K562 (cell line): ENCODE measurements at regions not wholly inside any gene's neighbourhood (a gene's known extent, or its start where the extent isn't known, plus 50 kb on each side); places are given as distances from the start of the nearest gene placed in this dataset.

ENCODE experiments used
- ATAC-seq: fragments of 200-7000 bp; cut with Tn5 transposase; 3 replicates; pipeline ENCODE4 v1.9.1; 2020; ENCODE audit warnings: moderate library complexity
- BruUV-seq: library from RNA; stranded (reverse); fragments of 400-500 nt; replicated peaks from 2 replicates; lab custom pipeline; 2021; lab: Mats Ljungman, UMichigan
- CTCF ChIA-PET: fragments of 300-600 bp; formaldehyde crosslinking; extraction: SDS; loops from one replicate; lab custom pipeline; 2021; ENCODE audit warnings: low intra/inter-chr PET ratio; lab: Yijun Ruan, JAX
- POLR2A ChIA-PET: fragments of 300-600, 350-650 bp; sonication (Branson Sonifier 250); formaldehyde crosslinking; extraction: SDS; loops from one replicate; lab custom pipeline; 2021; ENCODE audit warnings: antibody characterized with exemption, inconsistent platforms; lab: Yijun Ruan, JAX
- DNase-seq, 4 experiments: peaks; one replicate each; pipeline versions ENCODE4 v3.0.0 to v3.0.0-alpha.2; 2011 to 2018; ENCODE audit warnings: low spot score in 3 of 4, mixed read lengths in 3 of 4; ENCODE audit errors: extremely low read depth in 1 of 4
- FAIRE-seq: peaks from 2 replicates; lab custom pipeline; 2011; peaks lifted over from hg19 to GRCh38; lab: Jason Lieb, UNC
- H2AFZ ChIP-seq: 2 replicates; pipeline ENCODE4 v1.6.0; 2011; ENCODE audit warnings: low read depth, low read length, control low read depth, inconsistent platforms
- H3K27ac ChIP-seq: fragments of 200-600 bp; 3 replicates; pipeline ENCODE4 v1.8.0; 2011; ENCODE audit warnings: low read depth, mild to moderate bottlenecking, control low read depth, inconsistent platforms, low read length, moderate library complexity, mixed read lengths; ENCODE audit errors: extremely low read depth
- H3K27me3 ChIP-seq, 2 experiments: fragments of 300-600 bp in 1 of 2; 2 replicates in 1 of 2; 3 replicates in 1 of 2; pipeline versions ENCODE4 v1.6.0 to v1.8.0; 2011; ENCODE audit warnings: inconsistent platforms in 2 of 2, low read length in 2 of 2, mild to moderate bottlenecking in 1 of 2, mixed read lengths in 1 of 2, moderate library complexity in 1 of 2; ENCODE audit not compliant: control insufficient read depth in 2 of 2, insufficient read depth in 2 of 2
- H3K36me3 ChIP-seq: fragments of 300-600 bp; 3 replicates; pipeline ENCODE4 v1.8.0; 2011; ENCODE audit warnings: mild to moderate bottlenecking, low read length, inconsistent platforms; ENCODE audit not compliant: control insufficient read depth, insufficient read depth
- H3K4me1 ChIP-seq, 2 experiments: fragments of 200-600 bp in 1 of 2; replicated peaks in 1 of 2; 2 replicates in 1 of 2; 3 replicates in 1 of 2; pipeline versions ENCODE4 v1.5.1 to v1.8.0; 2011; ENCODE audit warnings: inconsistent platforms in 2 of 2, low read length in 2 of 2, mild to moderate bottlenecking in 1 of 2, mixed read lengths in 1 of 2, moderate library complexity in 1 of 2; ENCODE audit not compliant: control insufficient read depth in 2 of 2, insufficient read depth in 2 of 2
- H3K4me2 ChIP-seq: 2 replicates; pipeline ENCODE4 v1.6.1; 2011; ENCODE audit warnings: low read length, control low read depth, inconsistent platforms, mixed read lengths; ENCODE audit not compliant: insufficient read depth
- H3K4me3 ChIP-seq: fragments of 200-600 bp; sonication (generic), shearing (Covaris generic); 2 replicates; pipeline ENCODE4 v1.5.1; 2016; ENCODE audit warnings: control low read depth, inconsistent platforms
- H3K79me2 ChIP-seq: fragments of 200-600 bp; 3 replicates; pipeline ENCODE4 v1.8.0; 2011; ENCODE audit warnings: low read length, inconsistent platforms; ENCODE audit not compliant: control insufficient read depth, insufficient read depth
- H3K9ac ChIP-seq, 2 experiments: 2 replicates each; pipeline versions ENCODE4 v1.6.0 to v1.6.1; 2011; ENCODE audit warnings: low read depth in 2 of 2, low read length in 2 of 2, control low read depth in 1 of 2, inconsistent platforms in 1 of 2, mild to moderate bottlenecking in 1 of 2, mixed read lengths in 1 of 2; ENCODE audit not compliant: insufficient read depth in 1 of 2
- H3K9me1 ChIP-seq: one replicate; pipeline ENCODE4 v1.6.0; 2011; ENCODE audit warnings: inconsistent platforms, mild to moderate bottlenecking, low read length, moderate library complexity; ENCODE audit not compliant: control insufficient read depth, insufficient read depth
- H3K9me3 ChIP-seq: replicated peaks from 2 replicates; pipeline ENCODE4 v1.5.1; 2011; ENCODE audit warnings: low read depth, low read length, inconsistent platforms; ENCODE audit not compliant: control insufficient read depth, insufficient read depth
- H4K20me1 ChIP-seq: replicated peaks from 2 replicates; pipeline ENCODE4 v1.6.1; 2011; ENCODE audit warnings: low read length, inconsistent platforms, mixed read lengths; ENCODE audit not compliant: control insufficient read depth, insufficient read depth
- ARID1B ChIP-seq: fragments of 450-650 bp; IDR thresholded peaks from 2 replicates; pipeline ENCODE4 v1.6.1; 2016; ENCODE audit warnings: antibody characterized with exemption, mild to moderate bottlenecking, inconsistent platforms
- CBFA2T2 ChIP-seq: fragments of 450-650 bp; conservative IDR thresholded peaks from 2 replicates; pipeline ENCODE4 v1.6.1; 2017; ENCODE audit warnings: mild to moderate bottlenecking
- CCAR2 ChIP-seq: fragments of 200-400 bp; formaldehyde crosslinking; IDR thresholded peaks from 2 replicates; pipeline ENCODE4 v1.6.1; 2017; ENCODE audit warnings: mild to moderate bottlenecking, low read depth, low read length
- HDAC3 ChIP-seq: fragments of 450-650 bp; IDR thresholded peaks from 2 replicates; pipeline ENCODE4 v1.6.1; 2018; ENCODE audit warnings: borderline replicate concordance, mild to moderate bottlenecking, moderate library complexity; ENCODE audit not compliant: partially characterized antibody
- MBD2 ChIP-seq: sonication (generic); IDR thresholded peaks from 2 replicates; pipeline ENCODE4 v1.6.1; 2016; ENCODE audit warnings: low read depth, borderline replicate concordance
- MEF2D ChIP-seq: conservative IDR thresholded peaks from 2 replicates; pipeline ENCODE4 v1.6.1; 2016; ENCODE audit warnings: low read depth, missing genetic modification characterization, missing compliant biosample characterization
- NEUROD1 ChIP-seq: fragments of 150-350 bp; IDR thresholded peaks from 2 replicates; pipeline ENCODE4 v1.6.1; 2014; ENCODE audit warnings: borderline replicate concordance, low read length, low read depth; ENCODE audit not compliant: partially characterized antibody
- PRPF4 ChIP-seq: fragments of 200-400 bp; formaldehyde crosslinking; IDR thresholded peaks from one replicate; pipeline ENCODE4 v1.6.1; 2017; ENCODE audit warnings: low read length, low read depth, mild to moderate bottlenecking; ENCODE audit not compliant: insufficient read depth, poor library complexity, severe bottlenecking
- ZFP36 ChIP-seq: fragments of 150-350 bp; IDR thresholded peaks from 2 replicates; pipeline ENCODE4 v1.6.1; 2018; ENCODE audit warnings: low read length, low read depth; ENCODE audit not compliant: partially characterized antibody
- ZKSCAN3 ChIP-seq: fragments of 250-450 bp; sonication (Bioruptor Pico); IDR thresholded peaks from 2 replicates; pipeline ENCODE4 v1.4.0; 2020
- ZNF263 ChIP-seq: sonication (generic); formaldehyde crosslinking; IDR thresholded peaks from 2 replicates; pipeline ENCODE4 v1.8.0; 2022; ENCODE audit warnings: mild to moderate bottlenecking, missing genetic modification reagents, borderline replicate concordance
- WGBS: fragments of 100-300 bp; shearing (Covaris generic); methylation state at CpG from one replicate; pipeline ENCODE4 v1.1.6; 2016; ENCODE audit warnings: low coverage, mixed read lengths; ENCODE audit not compliant: insufficient coverage; ENCODE audit errors: missing lambda C conversion rate; 5-methylcytosine and 5-hydroxymethylcytosine counted together
- in situ Hi-C: fragments of 300-500 bp; cut with MboI; formaldehyde crosslinking; loops from 4 replicates; pipeline ENCODE4 v1.15.0; 2018; ENCODE audit warnings: inconsistent platforms, mixed read lengths
- intact Hi-C: fragments of 100-400 bp; cut with micrococcal nuclease; formaldehyde crosslinking; loops from 2 replicates; pipeline ENCODE4 v1.14.2; 2022
- TF ChIP-seq, protein P1 (sequence below): fragments of 150-350 bp; conservative IDR thresholded peaks from 2 replicates; pipeline ENCODE4 v1.6.1; 2014; ENCODE audit warnings: low read length
- TF ChIP-seq, protein P2 (sequence below): sonication (generic); formaldehyde crosslinking; IDR thresholded peaks from 2 replicates; pipeline ENCODE4 v1.8.0; 2022; ENCODE audit warnings: mild to moderate bottlenecking, low read depth, missing genetic modification reagents
- TF ChIP-seq, protein P3 (sequence below): sonication (generic); formaldehyde crosslinking; IDR thresholded peaks from 2 replicates; pipeline ENCODE4 v1.9.0; 2022; ENCODE audit warnings: mild to moderate bottlenecking, missing genetic modification reagents
- TF ChIP-seq, protein P4 (sequence below): fragments of 250-450 bp; sonication (Bioruptor Pico); IDR thresholded peaks from 2 replicates; pipeline ENCODE4 v1.6.1; 2021; ENCODE audit warnings: mild to moderate bottlenecking

DNA sequence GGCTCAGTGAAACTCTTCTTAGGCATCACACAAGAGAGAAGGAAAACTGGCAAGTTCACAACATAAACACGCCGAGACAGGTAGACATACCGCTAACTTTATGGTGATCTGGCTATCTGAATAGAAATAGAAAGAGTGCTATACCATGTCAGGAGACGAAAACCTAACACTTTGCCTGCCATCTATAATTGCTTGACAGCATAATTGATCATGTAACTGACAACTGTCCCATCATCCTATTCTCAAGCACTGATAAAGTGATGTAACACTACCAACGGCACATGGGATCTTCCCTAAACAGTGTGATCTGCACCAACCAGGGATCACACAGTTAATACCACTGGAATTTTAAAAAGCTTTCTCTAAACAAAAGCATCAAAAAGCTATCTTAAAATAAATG is 270.9 kb upstream of the NSMCE3 start:
- no peaks in the 10 kb centered on the region for H3K9me1 ChIP-seq
- H3K4me1 ChIP-seq: no peaks in the 10 kb centered on the region
- ATAC-seq: no peak
- TF ChIP-seq ZFP36 (no peak), NEUROD1 (no peak), MBD2 (no peak), PRPF4 (no peak), HDAC3 (no peak), CCAR2 (no peak), CBFA2T2 (no peak), ZNF263 (CRISPR knock-in tag) (no peak), ARID1B (no peak), ZKSCAN3 (CRISPR knock-in tag) (no peak), MEF2D (tag) (no peak)
- TF ChIP-seq, protein P1, sequence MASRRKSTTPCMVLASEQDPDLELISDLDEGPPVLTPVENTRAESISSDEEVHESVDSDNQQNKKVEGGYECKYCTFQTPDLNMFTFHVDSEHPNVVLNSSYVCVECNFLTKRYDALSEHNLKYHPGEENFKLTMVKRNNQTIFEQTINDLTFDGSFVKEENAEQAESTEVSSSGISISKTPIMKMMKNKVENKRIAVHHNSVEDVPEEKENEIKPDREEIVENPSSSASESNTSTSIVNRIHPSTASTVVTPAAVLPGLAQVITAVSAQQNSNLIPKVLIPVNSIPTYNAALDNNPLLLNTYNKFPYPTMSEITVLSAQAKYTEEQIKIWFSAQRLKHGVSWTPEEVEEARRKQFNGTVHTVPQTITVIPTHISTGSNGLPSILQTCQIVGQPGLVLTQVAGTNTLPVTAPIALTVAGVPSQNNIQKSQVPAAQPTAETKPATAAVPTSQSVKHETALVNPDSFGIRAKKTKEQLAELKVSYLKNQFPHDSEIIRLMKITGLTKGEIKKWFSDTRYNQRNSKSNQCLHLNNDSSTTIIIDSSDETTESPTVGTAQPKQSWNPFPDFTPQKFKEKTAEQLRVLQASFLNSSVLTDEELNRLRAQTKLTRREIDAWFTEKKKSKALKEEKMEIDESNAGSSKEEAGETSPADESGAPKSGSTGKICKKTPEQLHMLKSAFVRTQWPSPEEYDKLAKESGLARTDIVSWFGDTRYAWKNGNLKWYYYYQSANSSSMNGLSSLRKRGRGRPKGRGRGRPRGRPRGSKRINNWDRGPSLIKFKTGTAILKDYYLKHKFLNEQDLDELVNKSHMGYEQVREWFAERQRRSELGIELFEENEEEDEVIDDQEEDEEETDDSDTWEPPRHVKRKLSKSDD: no peak
- TF ChIP-seq, protein P2, sequence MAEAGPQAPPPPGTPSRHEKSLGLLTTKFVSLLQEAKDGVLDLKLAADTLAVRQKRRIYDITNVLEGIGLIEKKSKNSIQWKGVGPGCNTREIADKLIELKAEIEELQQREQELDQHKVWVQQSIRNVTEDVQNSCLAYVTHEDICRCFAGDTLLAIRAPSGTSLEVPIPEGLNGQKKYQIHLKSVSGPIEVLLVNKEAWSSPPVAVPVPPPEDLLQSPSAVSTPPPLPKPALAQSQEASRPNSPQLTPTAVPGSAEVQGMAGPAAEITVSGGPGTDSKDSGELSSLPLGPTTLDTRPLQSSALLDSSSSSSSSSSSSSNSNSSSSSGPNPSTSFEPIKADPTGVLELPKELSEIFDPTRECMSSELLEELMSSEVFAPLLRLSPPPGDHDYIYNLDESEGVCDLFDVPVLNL (CRISPR knock-in tag): no peak
- TF ChIP-seq, protein P3, sequence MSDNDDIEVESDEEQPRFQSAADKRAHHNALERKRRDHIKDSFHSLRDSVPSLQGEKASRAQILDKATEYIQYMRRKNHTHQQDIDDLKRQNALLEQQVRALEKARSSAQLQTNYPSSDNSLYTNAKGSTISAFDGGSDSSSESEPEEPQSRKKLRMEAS: no peak
- TF ChIP-seq, protein P4, sequence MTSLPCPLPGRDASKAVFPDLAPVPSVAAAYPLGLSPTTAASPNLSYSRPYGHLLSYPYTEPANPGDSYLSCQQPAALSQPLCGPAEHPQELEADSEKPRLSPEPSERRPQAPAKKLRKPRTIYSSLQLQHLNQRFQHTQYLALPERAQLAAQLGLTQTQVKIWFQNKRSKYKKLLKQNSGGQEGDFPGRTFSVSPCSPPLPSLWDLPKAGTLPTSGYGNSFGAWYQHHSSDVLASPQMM (CRISPR knock-in tag): no peak
- TF ChIP-seq, all 486 proteins: peak for 0
- H3K9me3 ChIP-seq: no peaks in the 10 kb centered on the region
- intact Hi-C loops (no loop called here), in situ Hi-C loops (no loop called here)
- no peak for FAIRE-seq
- POLR2A ChIA-PET: no interaction called here
- H3K27ac ChIP-seq: no peak overlapping the region
- H4K20me1 ChIP-seq: no peaks in the 10 kb centered on the region
- H3K79me2 ChIP-seq: no peaks in the 10 kb centered on the region
- CTCF ChIA-PET: no interaction called here
- no peaks in the 10 kb centered on the region for H3K36me3 ChIP-seq
- no peak overlapping the region for H3K9ac ChIP-seq
- BruUV-seq: no TSS peak
- peaks cover 8 to 33% of the 10 kb centered on the region in 2 experiments for H3K27me3 ChIP-seq
- DNase-seq: no peak
- no peak overlapping the region for H3K4me3 ChIP-seq
- WGBS: 0% methylated on average over 5 of the region's 5 CpGs
- H2AFZ ChIP-seq: no peak overlapping the region
- H3K4me2 ChIP-seq: no peak overlapping the region
